ENCODE measurements at regions not wholly inside any gene's neighbourhood (a gene's known extent, or its start where the extent isn't known, plus 50 kb on each side); places are given as distances from the start of the nearest gene placed in this dataset.

DNA sequence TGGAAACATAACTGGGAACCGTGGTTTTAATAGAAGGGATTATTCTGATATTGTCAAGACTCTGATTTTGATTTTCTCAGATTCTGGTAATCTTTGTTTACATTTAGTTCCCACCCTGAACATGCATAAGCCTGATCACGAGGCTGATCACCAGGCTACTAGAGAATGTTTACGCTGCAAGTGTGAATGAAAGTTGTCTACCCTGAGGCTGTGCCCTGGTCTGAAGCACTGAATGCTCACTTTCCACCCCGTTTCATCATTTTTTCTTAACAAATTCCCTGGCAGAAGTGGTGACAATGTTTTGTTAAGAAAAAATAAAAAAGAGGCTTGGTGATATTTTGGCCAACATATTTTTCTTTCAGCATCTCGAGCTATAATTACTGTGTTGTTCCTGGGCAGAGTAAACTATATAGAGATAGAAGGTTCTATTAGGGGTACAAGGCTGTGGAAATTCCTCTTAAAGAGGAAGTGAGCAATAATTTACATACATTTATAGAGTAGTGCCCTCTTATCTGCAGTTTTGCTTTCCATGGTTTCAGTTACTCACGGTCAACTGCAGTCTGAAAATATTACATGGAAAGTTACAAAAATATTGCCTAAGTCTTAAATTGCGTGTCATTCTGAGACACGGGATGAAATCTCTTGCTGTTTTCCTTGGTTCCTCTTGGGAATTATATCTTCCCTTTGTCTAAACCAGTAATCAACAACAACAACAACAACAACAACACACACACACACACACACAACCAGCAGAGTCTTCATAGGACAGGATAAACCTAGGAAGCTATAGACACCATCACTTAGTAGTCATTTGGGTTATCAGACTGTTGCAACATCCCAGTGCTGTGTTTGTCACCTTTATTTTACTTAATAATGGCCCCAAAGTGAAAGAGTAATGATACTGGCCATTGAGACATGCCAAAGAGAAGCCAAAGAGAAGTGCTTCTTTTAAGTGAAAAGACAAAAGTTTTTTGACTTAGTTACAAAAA is 566.6 kb upstream of the CITED2 start:
- DNase-seq (ENCODE audit: low read depth, low spot score) = peak; percentile 48

DNA sequence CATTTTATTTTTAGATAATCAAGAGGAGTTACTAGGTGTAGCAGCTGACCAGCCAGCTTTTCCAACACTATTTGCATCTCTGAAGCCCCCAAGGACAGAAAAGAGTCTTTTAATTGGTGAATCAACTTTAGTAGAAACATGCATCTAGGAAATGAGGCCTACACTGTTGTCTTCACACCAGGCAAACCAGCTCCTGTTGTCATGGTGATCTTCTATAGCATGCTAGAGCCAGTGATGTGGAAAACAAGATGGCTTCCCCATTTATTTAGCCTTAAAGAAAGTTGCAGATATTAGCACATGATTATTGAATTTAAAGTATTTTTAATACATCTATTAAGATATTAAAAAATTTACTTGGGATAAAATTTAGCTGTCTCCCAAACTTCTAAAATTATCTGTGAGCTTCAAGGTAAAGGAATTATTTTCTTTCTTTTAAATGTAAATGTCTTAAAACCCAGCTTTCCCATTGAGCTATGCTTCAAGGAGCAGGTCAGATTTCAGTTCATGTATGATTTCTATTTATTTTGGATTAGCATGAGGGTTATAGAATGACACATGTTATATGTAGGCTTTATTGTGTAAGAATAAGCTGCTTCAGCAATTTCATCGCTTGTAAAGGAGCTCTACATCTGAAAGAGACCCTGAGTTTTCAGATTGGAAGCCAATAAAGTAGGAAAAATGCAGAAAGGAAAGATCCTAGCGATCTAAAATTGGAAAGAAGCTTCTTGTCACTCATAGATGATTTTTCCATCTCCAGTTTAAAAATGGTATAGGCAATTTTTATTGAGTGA is 564.9 kb upstream of the CITED2 start:
- peak; percentile 32 for DNase-seq (ENCODE audit: low read depth, low spot score)

DNA sequence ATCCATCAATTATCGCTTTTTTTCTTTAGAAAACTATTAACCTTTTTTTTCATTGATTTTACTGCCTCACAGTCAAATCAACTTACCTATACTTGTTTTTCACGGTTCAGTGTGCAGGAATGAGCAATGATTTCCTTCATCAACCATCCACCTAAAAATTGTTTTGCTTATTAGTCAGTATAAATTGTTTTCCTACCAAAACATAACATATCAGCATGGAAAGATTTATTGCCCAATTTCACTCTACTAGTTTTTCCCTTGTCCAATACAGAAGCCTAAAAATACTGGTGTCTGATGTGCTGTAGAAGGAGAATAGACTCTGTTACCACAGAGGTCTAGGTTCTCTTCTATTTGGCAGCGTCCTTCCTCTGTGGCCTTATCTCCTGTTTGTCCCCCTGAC is 558.2 kb upstream of the CITED2 start:
- no peak for DNase-seq (ENCODE audit: low read depth, low spot score)

DNA sequence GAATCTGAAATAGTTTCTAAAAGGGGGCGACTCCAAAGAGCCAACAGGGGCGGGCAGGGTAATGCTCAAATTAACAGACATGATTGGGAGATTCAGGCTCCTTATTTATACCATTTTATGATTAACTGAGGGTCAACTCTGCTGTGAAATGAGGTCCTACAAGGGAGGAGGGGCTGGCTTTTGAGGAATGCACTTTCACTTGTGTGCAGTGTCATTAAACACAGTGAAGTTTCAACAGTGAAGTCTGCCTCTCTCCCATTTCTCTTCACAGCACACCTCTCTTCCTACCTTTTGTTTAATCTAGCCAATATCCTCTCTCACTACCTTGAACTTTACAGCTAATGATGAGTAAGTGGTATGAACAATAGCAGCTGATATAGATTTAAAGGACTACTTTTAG is 557.3 kb upstream of the CITED2 start:
- no peak for DNase-seq (ENCODE audit: low read depth, low spot score)

DNA sequence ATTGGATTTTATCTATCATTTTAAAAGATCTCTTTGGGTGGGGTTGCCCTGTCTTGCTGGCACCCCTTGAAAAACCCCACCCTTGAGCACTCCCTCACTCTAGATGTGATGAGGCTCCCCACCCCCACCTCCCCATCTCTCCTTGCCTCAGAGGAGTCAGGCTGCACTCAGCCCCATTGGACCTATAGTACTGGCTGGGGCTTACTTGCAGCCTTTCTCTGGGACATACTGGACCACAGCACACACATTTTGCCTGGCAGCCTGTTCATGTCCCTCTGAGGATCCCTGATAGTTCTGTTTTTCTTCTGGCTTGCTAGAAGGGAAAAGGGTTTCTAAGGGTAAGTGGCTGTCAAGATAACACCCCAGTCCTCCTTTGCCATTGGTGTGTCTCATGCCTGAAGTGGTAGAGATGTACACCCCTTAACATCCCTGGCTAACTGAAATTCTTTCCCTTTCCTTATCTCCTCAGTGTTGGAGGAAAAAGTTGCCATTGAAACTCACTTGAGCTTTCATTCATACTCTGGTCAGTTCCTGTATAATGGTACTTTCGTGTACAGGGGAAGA is 553.4 kb upstream of the CITED2 start:
- no peak for DNase-seq (ENCODE audit: low read depth, low spot score)

DNA sequence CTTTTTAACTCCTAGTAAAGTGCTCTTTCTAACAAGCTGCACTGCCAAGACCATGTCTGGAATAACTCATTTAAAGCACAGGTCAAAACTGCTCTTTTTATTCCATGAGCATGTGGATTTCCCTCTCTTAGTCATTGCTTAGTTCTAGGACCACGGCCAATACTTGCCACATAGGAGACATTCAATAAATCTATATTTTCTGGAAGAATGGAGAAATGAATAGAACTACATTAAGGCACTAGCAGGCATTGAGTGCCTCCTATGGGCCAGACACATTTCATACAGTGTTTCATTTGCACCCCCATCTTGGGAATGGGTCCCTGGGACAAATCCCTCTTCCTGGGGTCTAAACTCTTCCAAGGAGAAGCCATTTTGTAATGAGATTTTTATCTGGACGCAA is 552.8 kb upstream of the CITED2 start:
- no peak for DNase-seq (ENCODE audit: low read depth, low spot score)

DNA sequence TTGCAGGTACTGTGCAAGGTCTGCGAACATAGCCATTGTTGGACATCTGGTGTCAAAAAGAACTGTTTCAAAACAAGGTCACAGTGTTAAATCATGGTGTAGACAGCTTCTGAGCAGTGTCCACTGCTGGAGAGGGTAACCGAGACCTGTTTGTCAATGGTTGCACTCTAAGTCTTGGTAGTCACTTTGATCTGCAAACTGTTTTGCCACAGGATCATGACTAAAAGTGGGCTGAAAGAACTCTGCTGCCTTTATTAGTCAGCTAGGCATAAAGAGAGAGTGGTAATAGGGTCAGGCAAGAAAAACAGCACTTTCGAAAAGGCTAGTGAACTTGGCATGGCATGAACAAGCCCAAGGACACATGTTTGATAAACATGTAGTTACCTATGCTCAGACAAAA is 552.3 kb upstream of the CITED2 start:
- DNase-seq (ENCODE audit: low read depth, low spot score) = no peak

DNA sequence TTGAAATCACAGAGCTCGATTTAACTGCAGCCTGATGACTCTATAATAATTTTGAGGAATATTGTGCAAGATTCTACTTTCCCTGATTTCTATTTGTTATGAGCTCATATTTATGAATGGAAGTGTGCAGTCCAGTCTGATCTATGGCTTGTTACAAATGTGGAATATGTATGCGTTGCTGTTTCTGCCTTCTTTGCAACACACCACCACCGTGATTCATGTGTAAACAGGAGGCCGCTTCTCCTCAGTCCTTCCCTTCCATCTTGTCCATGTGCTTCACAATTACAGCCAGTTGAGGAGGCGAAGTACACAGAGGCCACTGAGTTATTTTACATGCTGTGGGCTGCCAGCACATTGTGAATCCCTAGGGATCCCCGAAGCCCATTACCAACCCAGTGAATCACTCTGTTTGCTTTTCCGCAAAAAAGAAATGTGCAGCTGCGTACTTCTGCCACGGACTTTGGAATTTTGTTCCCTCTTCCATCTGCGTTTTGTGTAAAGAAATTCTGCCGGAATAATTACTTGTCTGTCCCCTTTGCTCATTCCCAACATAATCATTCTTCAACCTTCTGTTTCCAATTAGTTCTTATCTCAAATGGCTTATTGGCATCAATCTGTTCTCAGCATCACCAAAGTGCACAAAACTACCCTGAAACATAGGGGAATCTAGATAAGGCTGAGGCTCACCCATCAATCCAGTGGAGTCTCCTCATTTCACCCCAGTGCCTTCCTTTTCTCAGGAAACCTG is 551.6 kb upstream of the CITED2 start:
- no peak for DNase-seq (ENCODE audit: low read depth, low spot score)

DNA sequence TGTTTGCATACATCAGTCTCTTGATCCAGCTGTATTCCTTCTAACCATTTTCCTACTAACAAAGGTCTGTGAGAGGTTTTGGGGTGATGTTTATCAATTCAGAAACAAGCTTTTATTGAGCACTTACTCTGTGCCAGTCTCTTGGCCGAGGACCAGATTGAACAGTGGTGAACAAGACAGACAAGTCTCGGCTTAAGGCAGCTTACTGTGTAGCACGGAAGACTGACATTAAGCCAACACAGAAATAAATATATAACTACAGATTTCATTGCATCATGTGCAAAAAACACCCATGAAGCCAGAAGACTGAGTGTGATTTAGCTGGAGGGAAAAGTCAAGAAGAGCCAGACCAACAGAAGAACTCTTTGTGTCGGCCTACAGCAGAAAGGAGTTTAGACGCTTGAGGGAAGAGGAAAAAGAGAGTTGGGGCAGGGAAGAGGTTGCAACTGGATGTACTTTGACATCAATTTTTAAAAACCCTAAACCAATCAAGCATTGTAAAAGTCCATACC is 549.6 kb upstream of the CITED2 start:
- DNase-seq (ENCODE audit: low read depth, low spot score) = no peak

DNA sequence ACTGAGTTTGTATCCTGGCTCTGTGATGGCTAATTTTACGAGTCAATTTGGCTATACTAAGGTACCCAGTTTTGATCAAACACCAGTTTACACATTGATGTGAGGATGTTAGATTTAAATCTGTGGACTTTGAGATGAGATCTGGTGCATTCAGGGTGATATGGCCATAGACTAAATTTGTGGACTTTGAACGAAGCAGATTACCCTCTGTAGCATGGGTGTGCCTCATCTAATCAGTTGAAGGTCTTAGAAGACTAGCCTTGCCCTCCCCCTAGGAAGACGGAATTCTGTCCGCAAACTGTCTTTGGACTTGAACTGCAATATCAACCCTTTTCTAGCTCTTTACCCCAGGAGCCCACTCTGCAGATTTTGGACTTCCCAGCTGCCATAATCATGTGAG is 547.8 kb upstream of the CITED2 start:
- DNase-seq (ENCODE audit: low read depth, low spot score) = no peak

DNA sequence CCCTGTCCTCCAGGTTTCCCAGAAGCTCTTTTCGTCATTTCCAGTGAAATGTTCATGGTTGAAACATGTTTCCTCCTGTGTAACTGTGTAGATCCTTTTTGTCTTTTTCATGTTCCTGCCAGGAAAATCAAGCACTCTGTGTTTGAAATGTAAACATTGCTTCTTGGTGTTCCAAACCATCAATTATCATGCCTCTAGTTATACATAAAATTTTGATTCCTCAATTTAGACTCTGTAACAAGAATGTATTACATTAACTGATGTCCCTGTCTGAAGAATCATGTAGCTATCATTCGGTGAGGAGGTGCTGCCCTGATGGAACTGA is 546.3 kb upstream of the CITED2 start:
- no peak for DNase-seq (ENCODE audit: low read depth, low spot score)

DNA sequence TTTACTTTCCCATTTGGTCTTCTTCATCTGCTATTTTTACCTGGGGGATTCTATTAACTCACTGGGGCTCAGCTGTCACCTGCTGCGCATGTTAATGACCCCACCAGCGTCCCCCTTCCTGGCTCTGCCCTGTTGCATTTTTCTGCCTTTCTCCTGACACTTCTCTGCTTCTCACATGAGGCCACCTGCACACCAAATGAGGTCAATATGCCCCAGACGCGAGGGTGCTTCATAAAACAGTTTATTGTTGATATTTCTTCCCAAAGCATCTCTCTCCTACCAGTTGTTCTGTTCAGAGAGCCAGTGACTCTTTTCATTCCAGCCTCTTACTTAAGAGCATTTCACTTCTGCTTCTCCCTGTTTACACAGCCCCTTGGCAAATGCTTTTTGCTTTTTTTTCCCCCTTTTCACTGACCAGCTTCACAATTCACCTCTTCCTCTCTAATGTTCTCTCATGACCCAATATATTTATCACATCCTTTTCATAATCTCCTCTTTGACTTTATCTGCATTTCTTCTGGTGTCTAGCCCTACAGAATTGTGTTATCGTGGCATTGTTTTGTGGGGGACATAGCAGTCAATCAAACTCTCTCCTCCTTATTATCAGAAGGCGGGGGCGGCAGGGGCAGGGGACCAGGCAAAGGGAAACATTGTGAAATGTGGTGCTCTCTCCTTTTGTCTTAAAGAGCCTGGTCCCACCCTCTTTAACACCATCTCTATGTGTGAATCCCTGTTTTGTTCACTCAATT is 545.8 kb upstream of the CITED2 start:
- DNase-seq (ENCODE audit: low read depth, low spot score) = no peak

DNA sequence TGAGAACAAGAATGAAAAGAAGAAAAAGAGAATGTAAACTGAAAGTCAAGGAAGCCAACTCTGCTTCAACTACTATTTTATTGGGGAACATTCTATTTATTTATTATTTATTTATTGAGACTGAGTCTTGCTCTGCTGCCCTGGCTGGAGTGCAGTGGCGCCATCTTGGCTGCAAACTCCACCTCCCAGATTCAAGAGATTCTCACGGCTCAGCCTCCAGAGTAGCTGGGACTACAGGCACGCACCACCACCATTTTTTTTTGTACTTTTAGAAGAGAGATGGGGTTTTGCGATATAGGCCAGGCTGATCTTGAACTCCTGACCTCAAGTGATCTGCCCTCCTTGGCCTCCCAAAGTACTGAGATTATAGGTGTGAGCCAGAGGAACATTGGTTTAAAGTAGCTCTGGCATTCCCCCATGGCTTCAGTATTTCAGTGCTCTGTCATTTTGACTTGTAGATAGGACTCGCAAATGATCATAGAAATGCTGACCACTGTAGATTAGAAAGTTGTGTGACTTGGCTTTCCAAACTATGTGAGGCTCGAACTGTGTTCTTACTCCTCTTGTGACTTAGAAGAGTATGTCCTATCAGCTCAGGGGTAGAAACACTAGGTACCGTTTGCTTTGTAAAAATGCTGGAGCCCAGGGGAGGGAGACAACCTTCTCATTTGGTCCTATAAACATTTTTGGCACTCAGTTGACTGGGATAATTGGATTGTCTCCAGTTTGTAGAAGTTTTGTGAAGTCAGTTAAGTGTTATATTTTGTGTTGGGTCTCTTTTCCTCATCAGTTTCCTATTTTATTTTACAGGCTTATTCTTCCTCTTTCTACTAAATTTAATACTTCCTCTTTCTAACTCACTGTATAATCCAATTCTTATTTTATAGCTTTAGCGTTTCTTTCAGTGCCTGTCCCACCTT is 544.9 kb upstream of the CITED2 start:
- no peak for DNase-seq (ENCODE audit: low read depth, low spot score)

DNA sequence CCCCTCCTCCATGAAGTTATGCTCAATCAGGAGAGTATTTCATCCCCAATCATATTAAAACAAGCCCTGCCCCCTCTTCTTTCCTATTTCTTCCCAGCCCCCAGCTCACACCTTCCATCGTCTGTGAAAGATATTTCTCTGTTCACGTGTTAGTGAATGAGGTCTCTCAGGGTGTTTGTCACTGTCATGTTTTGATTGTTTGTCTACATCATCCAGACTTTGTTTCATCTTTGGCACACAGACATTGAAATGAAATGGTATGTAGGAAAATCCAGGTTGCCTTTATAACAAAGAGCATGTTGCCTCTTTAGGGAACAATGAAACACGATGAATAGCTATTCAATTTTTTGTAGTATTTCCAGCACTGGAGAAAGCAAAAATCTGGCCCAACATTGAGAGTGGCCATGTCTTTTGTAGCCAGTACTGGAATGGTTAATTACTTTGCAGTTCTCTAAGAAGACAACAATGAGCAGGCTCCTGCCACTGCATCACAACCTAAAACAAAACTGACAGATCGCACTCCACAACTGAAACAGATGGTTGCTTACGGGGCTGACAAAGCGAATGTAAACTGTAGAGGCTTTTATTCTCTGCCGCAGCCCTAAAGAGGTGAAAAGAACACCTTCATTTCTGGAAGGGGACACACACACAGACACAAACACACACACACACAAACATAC is 543.6 kb upstream of the CITED2 start:
- DNase-seq (ENCODE audit: low read depth, low spot score) = no peak

DNA sequence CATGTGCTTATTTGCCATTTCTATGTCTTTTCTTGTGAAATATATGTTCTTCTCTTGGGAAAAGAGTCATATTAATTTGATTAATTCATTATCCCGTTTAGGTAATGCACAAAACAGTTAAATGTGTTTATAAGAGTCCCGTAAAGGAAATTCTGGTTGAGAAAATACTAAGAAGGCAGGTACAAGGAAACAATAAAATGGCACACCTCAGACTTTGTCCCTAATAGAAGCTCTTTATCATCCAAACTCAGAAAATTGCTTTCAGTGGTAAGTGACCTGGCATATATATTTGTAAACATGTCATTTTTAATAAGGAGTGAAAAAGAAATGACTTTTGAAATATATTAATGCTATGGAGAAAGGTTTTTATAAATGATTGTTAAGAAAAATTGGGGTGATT is 540.5 kb upstream of the CITED2 start:
- DNase-seq (ENCODE audit: low read depth, low spot score) = no peak

DNA sequence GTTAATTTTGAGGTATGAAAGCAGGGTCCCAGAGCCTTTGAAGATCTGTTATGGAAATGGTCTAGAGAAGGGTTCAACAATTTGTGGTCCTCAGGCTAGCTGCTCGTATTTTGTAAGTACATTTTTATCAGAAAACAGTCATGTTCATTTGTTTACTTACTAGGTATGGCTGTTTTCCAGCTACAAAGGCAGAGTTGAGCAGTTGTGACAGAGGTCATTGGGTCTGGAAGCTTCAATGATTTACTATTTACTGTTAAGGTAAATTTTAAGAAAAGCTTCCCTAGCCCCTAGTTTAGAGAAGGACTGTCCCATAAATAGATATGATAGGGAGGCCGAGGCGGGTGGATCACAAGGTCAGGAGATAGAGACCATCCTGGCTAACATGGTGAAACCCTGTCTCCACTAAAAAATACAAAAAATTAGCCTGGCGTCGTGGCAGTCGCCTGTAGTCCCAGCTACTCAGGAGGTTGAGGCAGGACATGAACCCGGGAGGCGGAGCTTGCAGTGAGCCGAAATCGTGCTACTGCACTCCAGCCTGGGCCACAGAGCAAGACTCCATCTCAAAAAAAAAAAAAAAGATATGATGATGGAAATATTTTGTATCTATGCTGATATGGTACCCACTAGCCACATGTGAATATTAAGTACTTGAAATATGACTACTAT is 538.4 kb upstream of the CITED2 start:
- no peak for DNase-seq (ENCODE audit: low read depth, low spot score)

DNA sequence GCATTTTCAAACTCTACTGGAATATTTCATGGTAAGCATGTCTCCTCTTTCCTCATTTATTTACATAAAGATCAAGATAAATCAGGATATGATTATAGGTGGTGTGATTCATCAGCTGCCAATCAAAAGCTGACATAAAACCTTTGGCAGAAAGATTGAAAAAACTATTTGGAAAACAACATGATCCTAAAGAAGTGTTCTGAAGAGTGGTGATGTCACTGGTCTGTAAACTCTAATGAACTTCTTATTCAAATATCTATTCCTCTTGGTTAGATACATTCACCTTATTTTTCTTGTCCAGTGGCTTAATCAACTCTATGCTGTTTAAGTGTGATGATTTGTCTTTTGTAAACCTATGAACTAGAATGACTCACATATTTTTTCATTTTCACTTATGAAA is 535.5 kb upstream of the CITED2 start:
- no peak for DNase-seq (ENCODE audit: low read depth, low spot score)

DNA sequence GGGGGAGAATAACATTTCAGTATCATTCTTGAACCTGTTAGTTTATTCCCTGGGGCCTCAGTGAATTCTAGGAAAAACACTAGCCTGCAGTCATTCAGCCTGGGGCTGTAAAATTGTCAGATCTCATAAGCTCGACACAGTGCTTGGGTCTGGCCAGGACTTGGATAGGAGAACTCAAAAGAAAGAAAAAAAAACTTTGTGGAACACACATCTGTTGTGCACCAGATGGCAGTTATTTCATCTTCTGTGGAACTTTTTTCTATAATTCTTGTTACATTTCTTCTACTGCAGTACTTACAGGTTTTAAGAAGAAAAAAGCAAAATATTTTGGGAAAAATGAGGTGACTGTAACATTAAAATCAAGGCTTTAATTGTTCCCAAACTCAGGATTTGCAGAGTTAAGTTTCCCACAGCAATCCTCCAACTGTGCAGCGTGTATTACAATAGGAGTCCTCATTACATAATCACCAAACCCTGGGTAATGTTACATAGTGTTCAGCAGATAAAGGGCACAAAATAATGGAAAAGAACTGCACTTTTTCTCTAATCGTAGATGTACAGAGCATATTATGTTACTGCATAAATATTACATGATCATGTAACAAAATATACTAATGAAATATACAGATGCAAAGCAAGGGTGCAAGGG is 531.1 kb upstream of the CITED2 start:
- DNase-seq (ENCODE audit: low read depth, low spot score) = no peak

All from ELF-1 (cell line).